ENCODE measurements at regions not wholly inside any gene's neighbourhood (a gene's known extent, or its start where the extent isn't known, plus 50 kb on each side); places are given as distances from the start of the nearest gene placed in this dataset.

DNA sequence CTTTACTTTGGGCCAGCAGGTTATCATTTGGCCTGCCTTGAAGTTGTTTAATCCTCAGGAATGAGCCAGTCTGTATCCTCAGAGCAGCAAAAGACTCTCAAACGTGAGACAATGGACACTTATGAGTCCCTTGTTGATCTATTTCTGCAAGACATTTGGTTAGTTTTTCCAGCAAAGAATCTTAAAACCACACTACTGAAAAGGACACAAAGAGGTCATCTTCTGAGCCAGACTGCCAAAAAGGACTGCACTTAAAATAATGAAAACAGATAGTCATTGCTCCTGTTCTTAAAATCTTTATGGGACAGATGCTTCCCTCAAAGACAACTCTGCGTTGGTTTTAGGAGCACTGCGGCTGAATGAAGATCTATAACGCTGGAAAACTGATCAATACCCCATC is 205.7 kb upstream of the PSMD7 start:
- ATAC-seq (ENCODE audit: low FRiP score) (no peak), DNase-seq (ENCODE audit: low spot score) (no peak)
- TF ChIP-seq CTCF (IDR thresholded peaks at IDR 0.05) = no peak

- TF ChIP-seq CTCF (IDR thresholded peaks at IDR 0.05) = no peak
- ATAC-seq (ENCODE audit: low FRiP score) = no peak
- DNase-seq (ENCODE audit: low spot score) = no peak
These were observed 213.1 kb upstream of the PSMD7 start for GRCh38 chr16:74083541-74083940.

- TF ChIP-seq CTCF (IDR thresholded peaks at IDR 0.05) = no peak
- ATAC-seq (ENCODE audit: low FRiP score) = no peak
- DNase-seq (ENCODE audit: low spot score) = no peak
These were observed 216.3 kb upstream of the PSMD7 start for GRCh38 chr16:74080311-74080710.

DNA sequence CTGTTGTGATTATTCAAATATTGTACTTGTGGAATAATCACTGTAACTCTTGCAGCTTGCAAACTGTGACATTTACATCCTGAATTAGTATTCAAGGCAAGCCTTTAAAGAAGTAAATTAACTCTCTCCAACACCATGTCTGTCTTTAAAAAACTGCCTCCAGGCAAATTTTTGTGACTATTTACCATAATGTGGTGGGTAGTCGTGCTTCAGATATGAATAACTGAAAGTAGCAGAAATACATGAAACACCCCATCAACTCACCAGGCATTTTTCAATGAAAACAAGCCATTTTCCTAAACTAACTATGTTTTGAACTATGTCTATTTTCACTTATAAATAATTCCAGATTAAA is 217.4 kb upstream of the PSMD7 start:
- ATAC-seq (ENCODE audit: low FRiP score) (no peak), DNase-seq (ENCODE audit: low spot score) (no peak)
- TF ChIP-seq CTCF (IDR thresholded peaks at IDR 0.05) = no peak

DNA sequence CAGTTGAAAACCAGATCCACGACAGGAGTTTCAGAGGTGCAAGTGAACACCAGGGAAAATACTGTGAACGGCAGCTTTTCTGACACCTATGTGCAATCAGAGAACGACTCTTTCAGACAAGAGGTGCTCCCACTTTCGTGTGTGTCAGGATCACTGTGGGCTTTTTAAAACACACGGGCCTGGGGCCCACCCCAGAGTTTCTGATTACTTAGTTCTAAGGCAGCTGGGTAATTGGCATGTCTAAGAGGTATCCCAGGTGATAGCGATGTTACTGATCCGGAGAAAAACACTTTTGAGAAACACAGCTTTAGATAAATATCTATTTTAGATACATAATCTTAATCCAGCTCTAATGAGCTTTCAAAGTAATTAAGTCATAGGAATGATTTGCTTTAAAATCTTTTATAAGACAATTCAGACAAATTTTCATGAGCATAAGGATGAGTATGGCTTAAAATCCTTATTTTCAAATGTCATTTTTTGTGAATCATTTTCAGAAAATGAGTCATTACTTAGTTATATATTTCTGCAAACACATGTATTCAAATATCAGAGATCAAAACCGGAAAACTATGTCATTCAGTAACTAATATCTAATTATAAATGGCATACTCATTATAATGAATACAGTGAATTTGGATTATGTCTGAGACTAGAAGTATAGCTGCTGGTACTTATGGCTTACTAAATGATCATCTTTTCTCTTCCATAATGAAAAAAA is 217.9 kb upstream of the PSMD7 start:
- DNase-seq (ENCODE audit: low spot score) = no peak
- no peak for ATAC-seq (ENCODE audit: low FRiP score)
- no peak for TF ChIP-seq CTCF (IDR thresholded peaks at IDR 0.05)

DNA sequence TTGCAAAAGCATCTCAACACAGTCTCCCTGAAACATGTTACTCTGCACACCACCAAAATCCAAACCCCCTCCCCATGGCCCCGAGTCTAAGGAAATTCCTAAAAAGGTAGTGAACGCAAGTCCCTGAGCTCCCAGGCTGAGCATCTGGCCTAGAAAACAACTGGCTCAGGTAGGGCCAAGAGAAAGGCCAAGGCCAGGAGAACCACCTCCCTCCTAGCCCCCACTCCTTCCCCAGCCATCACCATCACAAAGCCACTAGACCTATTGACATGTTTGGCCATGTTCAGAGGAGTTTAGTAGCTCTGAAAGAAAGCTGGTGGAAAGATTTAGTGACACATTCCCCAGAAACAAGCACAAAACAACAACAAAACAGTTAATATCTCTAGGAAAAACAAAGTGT is 220.0 kb upstream of the PSMD7 start:
- no peak for TF ChIP-seq CTCF (IDR thresholded peaks at IDR 0.05)
- ATAC-seq (ENCODE audit: low FRiP score) (no peak), DNase-seq (ENCODE audit: low spot score) (no peak)

- no peak for TF ChIP-seq CTCF (IDR thresholded peaks at IDR 0.05)
- ATAC-seq (ENCODE audit: low FRiP score) (no peak), DNase-seq (ENCODE audit: low spot score) (no peak)
These were observed 221.2 kb upstream of the PSMD7 start for GRCh38 chr16:74075393-74075792.

Data from omental fat pad (tissue), 3 donors.